Heart right ventricle (tissue), 16 donors: ENCODE measurements at regions not wholly inside any gene's neighbourhood (a gene's known extent, or its start where the extent isn't known, plus 50 kb on each side); places are given as distances from the start of the nearest gene placed in this dataset.
"Not testable (repeated sequence)": the region's sequence is repeated elsewhere in the genome, so short reads cannot be mapped to it uniquely, and the experiment has no call there.

ENCODE experiments used
- ATAC-seq, 8 donors: fragments of 200-7000 bp; cut with Tn5 transposase; one replicate each; pipeline ENCODE4 v1.9.1; 2020; ENCODE audit warnings: mild to moderate bottlenecking in 8 of 8, moderate library complexity in 8 of 8, moderate number of reproducible peaks in 1 of 8
- DNase-seq, 2 donors: peaks; one replicate each; pipeline ENCODE4 v3.0.0-alpha.2; 2020
- H3K27ac ChIP-seq, 10 donors: fragments of 200-600 bp; sonication (generic) in 2 of 10; one replicate each; pipeline versions ENCODE4 v1.5.0 to v1.8.0; 2020 to 2022; ENCODE audit warnings: mild to moderate bottlenecking in 3 of 10
- H3K27me3 ChIP-seq, 7 donors: fragments of 200-600 bp; one replicate each; pipeline ENCODE4 v1.8.0; 2021 to 2022; ENCODE audit warnings: mild to moderate bottlenecking in 2 of 7
- H3K36me3 ChIP-seq, 9 donors: fragments of 200-600 bp; sonication (generic) in 1 of 9; one replicate each; pipeline versions ENCODE4 v1.5.0 to v1.8.0; 2020 to 2022; ENCODE audit warnings: mild to moderate bottlenecking in 2 of 9
- H3K4me1 ChIP-seq, 9 donors: fragments of 200-600 bp; sonication (generic) in 1 of 9; one replicate each; pipeline versions ENCODE4 v1.5.0 to v1.8.0; 2020 to 2022; ENCODE audit warnings: mild to moderate bottlenecking in 4 of 9
- H3K4me3 ChIP-seq, 10 donors: fragments of 200-600 bp; sonication (generic) in 2 of 10; one replicate each; pipeline versions ENCODE4 v1.5.0 to v1.8.0; 2020 to 2022; ENCODE audit warnings: mild to moderate bottlenecking in 7 of 10, moderate library complexity in 2 of 10
- H3K9me3 ChIP-seq, 11 donors: fragments of 200-600 bp in 10 of 11; sonication (generic) in 2 of 11; one replicate each; pipeline versions ENCODE4 v1.5.0 to v1.8.0; 2013 to 2022; ENCODE audit warnings: mild to moderate bottlenecking in 2 of 11, control low read depth in 1 of 11, moderate library complexity in 1 of 11
- CTCF ChIP-seq, 9 donors: fragments of 200-600 bp; sonication (generic) in 2 of 9; IDR thresholded peaks; one replicate each; pipeline versions ENCODE4 v1.5.0 to v1.8.0; 2021 to 2022; ENCODE audit warnings: antibody characterized with exemption in 9 of 9, mild to moderate bottlenecking in 5 of 9, moderate library complexity in 1 of 9
- WGBS, 2 donors: extraction: QIAGEN DNeasy Blood & Tissue Kit; methylation state at CpG; one replicate each; pipeline ENCODE4 v1.1.7; 2013; ENCODE audit warnings: inconsistent platforms in 1 of 2; 5-methylcytosine and 5-hydroxymethylcytosine counted together
- intact Hi-C, 10 donors: fragments of 100-400 bp; cut with DNase I; formaldehyde crosslinking; loops; one replicate each; pipeline versions ENCODE4 v1.11.1 to v1.14.2; 2022
- donor health status: Arrhythmogenic right ventricular cardiomyopathy.
- donor health status: ischemic (EF 13 %, LVEDD 7.1; RV severe dilation, severe dysfunction).
- donor health status: healthy with polysubstance abuse.
- donor health status: DM: no; HTN: yes; CAD: no.
- donor health status: DM: no; HTN: no; CAD: no.
- donor health status: ischemic (EF 25% LVEDD 6.9; RV normal size, moderate dysfunction).
- donor health status: ischemic (EF 25% LVEDD 5.7; RV mildly dilated, moderate dysfunction).
- donor health status: healthy.
- donor health status: DM: yes; HTN: yes; CAD: no.
- donor health status: Ischemic cardiomyopathy.
- donor health status: ischemic (EF 35%, LVEDD 5.7; RV mildly dilated, moderate dysfunction).
- donor health status: nonischemic (EF 11% LVEDD 7.7; RV severe dilation, severe dysfunction).
- donor health status: DM: yes; HTN: yes; CAD: no.
- donor health status: PGD.
- donor health status: ischemic (EF 29% LVEDD 5.4; RV normal size, mild dysfunction).
- donor health status: nonischemic (EF 23%, LVEDD 6.1; RV moderate dilation, normal function).

- no peak for ATAC-seq
- 40 to 42% methylated on average over 3 of the region's 3 CpGs for WGBS, 2 donors
- Histone ChIP-seq H3K36me3 (no peaks in the 10 kb centered on the region), H3K27me3 (peaks cover 0 to 3% (median 0%) of the 10 kb centered on the region in 7 donors), H3K4me1 (no peaks in the 10 kb centered on the region), H3K4me3 (no peak overlapping the region), H3K9me3 (peaks cover 0 to 5% (median 0%) of the 10 kb centered on the region in 11 donors), H3K27ac (no peak overlapping the region)
- no peak for TF ChIP-seq CTCF (IDR thresholded peaks at IDR 0.05)
- intact Hi-C loops: no loop called here
- no peak for DNase-seq
These were observed 474.8 kb downstream of the CNTN3 start for GRCh38 chr3:74139648-74140047.

- no peak overlapping the region for H3K27ac ChIP-seq
- ATAC-seq: no peak
- TF ChIP-seq CTCF (IDR thresholded peaks at IDR 0.05): no peak
- peaks cover 0 to 8% (median 0%) of the 10 kb centered on the region in 11 donors for H3K9me3 ChIP-seq
- intact Hi-C loops: no loop called here
- no peak overlapping the region for H3K4me3 ChIP-seq
- no peaks in the 10 kb centered on the region for H3K36me3 ChIP-seq
- peaks cover 0 to under 1% (median 0%) of the 10 kb centered on the region in 7 donors for H3K27me3 ChIP-seq
- no peak for DNase-seq
- H3K4me1 ChIP-seq: no peaks in the 10 kb centered on the region
These were observed 476.7 kb downstream of the CNTN3 start for GRCh38 chr3:74137790-74138189.

GRCh38 chr3:74135808-74136207 lies 478.7 kb downstream of the CNTN3 start:
- no peaks in the 10 kb centered on the region for H3K27me3 ChIP-seq
- no peaks in the 10 kb centered on the region for H3K4me1 ChIP-seq
- 94 to 96% methylated on average over 8 of the region's 8 CpGs for WGBS, 2 donors
- no peak overlapping the region for H3K27ac ChIP-seq
- no peaks in the 10 kb centered on the region for H3K36me3 ChIP-seq
- no peak for TF ChIP-seq CTCF (IDR thresholded peaks at IDR 0.05)
- H3K9me3 ChIP-seq: peaks cover 0 to 19% (median 0%) of the 10 kb centered on the region in 11 donors
- DNase-seq: no peak
- no peak for ATAC-seq
- H3K4me3 ChIP-seq: no peak overlapping the region
- intact Hi-C loops: no loop called here

- Histone ChIP-seq H3K27ac (no peak overlapping the region), H3K4me3 (no peak overlapping the region), H3K27me3 (no peaks in the 10 kb centered on the region), H3K4me1 (no peaks in the 10 kb centered on the region), H3K9me3 (peaks cover 0 to 27% (median 0%) of the 10 kb centered on the region in 11 donors), H3K36me3 (no peaks in the 10 kb centered on the region)
- 61 to 74% methylated on average over 2 of the region's 2 CpGs for WGBS, 2 donors
- DNase-seq: no peak
- no peak for TF ChIP-seq CTCF (IDR thresholded peaks at IDR 0.05)
- no peak for ATAC-seq
- intact Hi-C loops: no loop called here
These were observed 479.6 kb downstream of the CNTN3 start for GRCh38 chr3:74134831-74135230.

- H3K4me1 ChIP-seq, intact Hi-C loops, H3K36me3 ChIP-seq, ATAC-seq, H3K27me3 ChIP-seq, H3K4me3 ChIP-seq, DNase-seq, H3K27ac ChIP-seq: not testable (repeated sequence)
- peaks cover 0 to 31% (median 0%) of the 10 kb centered on the region in 11 donors for H3K9me3 ChIP-seq
- WGBS, 2 donors: 71 to 79% methylated on average over 6 of the region's 6 CpGs
These were observed 482.7 kb downstream of the CNTN3 start for GRCh38 chr3:74131546-74132328.
